ENCODE measurements at regions not wholly inside any gene's neighbourhood (a gene's known extent, or its start where the extent isn't known, plus 50 kb on each side); places are given as distances from the start of the nearest gene placed in this dataset.

GRCh38 chr6:40176152-40176551 lies 241.9 kb upstream of the MOCS1 start:
- TF ChIP-seq POLR2A (IDR thresholded peaks at IDR 0.05; ENCODE audit: extremely low read depth, insufficient read length), result no peak
- no peak for TF ChIP-seq CTCF (IDR thresholded peaks at IDR 0.05; ENCODE audit: low read depth, low read length)
- no peak for TF ChIP-seq MYC (IDR thresholded peaks at IDR 0.05; ENCODE audit: low read depth, low read length)

Measured in NB4 (cell line).